ENCODE measurements at regions not wholly inside any gene's neighbourhood (a gene's known extent, or its start where the extent isn't known, plus 50 kb on each side); places are given as distances from the start of the nearest gene placed in this dataset.

GRCh38 chrX:39896951-39897740, 200.6 kb downstream of the BCOR start:
- no peak for DNase-seq (ENCODE audit: low spot score)

- no peak for DNase-seq (ENCODE audit: low spot score)
Measured at GRCh38 chrX:39897741-39898097, 200.0 kb downstream of the BCOR start.

GRCh38 chrX:39898147-39898546, 199.6 kb downstream of the BCOR start:
- no peak for DNase-seq (ENCODE audit: low spot score)

- DNase-seq (ENCODE audit: low spot score): no peak
Measured at GRCh38 chrX:39899059-39899458, 198.7 kb downstream of the BCOR start.

GRCh38 chrX:39899856-39900776, 197.6 kb downstream of the BCOR start:
- DNase-seq (ENCODE audit: low spot score): no peak

- no peak for DNase-seq (ENCODE audit: low spot score)
Measured at GRCh38 chrX:39900777-39901170, 197.0 kb downstream of the BCOR start.

- no peak for DNase-seq (ENCODE audit: low spot score)
Measured at GRCh38 chrX:39903343-39903742, 194.4 kb downstream of the BCOR start.

GRCh38 chrX:39903937-39904336, 193.8 kb downstream of the BCOR start:
- DNase-seq (ENCODE audit: low spot score): no peak

GRCh38 chrX:39904816-39905537, 192.8 kb downstream of the BCOR start:
- DNase-seq (ENCODE audit: low spot score): no peak

- no peak for DNase-seq (ENCODE audit: low spot score)
Measured at GRCh38 chrX:39905538-39905891, 192.2 kb downstream of the BCOR start.

- no peak for DNase-seq (ENCODE audit: low spot score)
Measured at GRCh38 chrX:39905946-39906345, 191.8 kb downstream of the BCOR start.

- no peak for DNase-seq (ENCODE audit: low spot score)
Measured at GRCh38 chrX:39907964-39908661, 189.6 kb downstream of the BCOR start.

GRCh38 chrX:39909996-39910395, 187.8 kb downstream of the BCOR start:
- DNase-seq (ENCODE audit: low spot score): no peak

- no peak for DNase-seq (ENCODE audit: low spot score)
Measured at GRCh38 chrX:39910651-39911050, 187.1 kb downstream of the BCOR start.

GRCh38 chrX:39911278-39911897, 186.4 kb downstream of the BCOR start:
- DNase-seq (ENCODE audit: low spot score): no peak

- DNase-seq (ENCODE audit: low spot score): no peak
Measured at GRCh38 chrX:39912126-39912525, 185.6 kb downstream of the BCOR start.

GRCh38 chrX:39915081-39915480, 182.7 kb downstream of the BCOR start:
- no peak for DNase-seq (ENCODE audit: low spot score)

- DNase-seq (ENCODE audit: low spot score): no peak
Measured at GRCh38 chrX:39915596-39915995, 182.2 kb downstream of the BCOR start.

- DNase-seq (ENCODE audit: low spot score): no peak
Measured at GRCh38 chrX:39921838-39922237, 175.9 kb downstream of the BCOR start.

- DNase-seq (ENCODE audit: low spot score): no peak
Measured at GRCh38 chrX:39922488-39922887, 175.3 kb downstream of the BCOR start.

- no peak for DNase-seq (ENCODE audit: low spot score)
Measured at GRCh38 chrX:39922926-39923325, 174.8 kb downstream of the BCOR start.
